GM21619 (cell line): ENCODE measurements at regions not wholly inside any gene's neighbourhood (a gene's known extent, or its start where the extent isn't known, plus 50 kb on each side); places are given as distances from the start of the nearest gene placed in this dataset.
"Not testable (repeated sequence)": the region's sequence is repeated elsewhere in the genome, so short reads cannot be mapped to it uniquely, and the experiment has no call there.

Experiments used
- ATAC-seq: cut with Tn5 transposase; IDR thresholded peaks from one replicate; pipeline ENCODE4 v1.9.1; 2021; ENCODE audit not compliant: unreplicated experiment

DNA sequence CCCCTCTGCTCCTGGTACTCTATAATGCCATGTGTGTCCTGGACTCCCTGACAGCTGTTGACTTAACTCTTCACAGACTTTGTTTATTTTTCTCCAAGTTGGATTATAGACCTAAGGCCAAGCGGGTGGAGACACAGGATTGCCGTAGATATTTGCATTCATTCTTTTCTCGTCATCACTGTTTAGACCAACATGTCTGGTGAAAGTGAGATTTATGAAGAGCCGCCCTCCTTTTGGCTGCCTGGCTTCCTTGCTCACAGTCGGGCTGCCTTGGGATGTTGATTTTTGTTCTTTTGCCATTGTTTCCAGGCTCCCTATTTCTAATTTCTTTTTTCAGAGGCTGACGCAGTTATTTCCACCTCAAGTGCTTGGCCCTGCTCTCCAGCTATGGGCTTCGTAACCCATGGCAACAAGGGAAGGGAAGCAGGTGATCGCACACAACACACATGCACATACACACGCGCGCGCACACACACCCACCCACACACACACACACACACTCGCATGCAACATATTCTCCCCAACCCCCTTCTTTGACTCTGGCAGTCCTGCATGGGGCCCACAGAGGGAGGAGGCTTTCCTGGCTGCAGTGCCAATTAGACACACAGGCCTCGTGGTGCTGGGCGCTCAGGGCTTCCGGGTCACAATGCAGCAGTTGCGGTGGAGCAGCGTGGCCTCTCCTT lies 296.5 kb downstream of the MTX2 start:
- no peak for ATAC-seq

DNA sequence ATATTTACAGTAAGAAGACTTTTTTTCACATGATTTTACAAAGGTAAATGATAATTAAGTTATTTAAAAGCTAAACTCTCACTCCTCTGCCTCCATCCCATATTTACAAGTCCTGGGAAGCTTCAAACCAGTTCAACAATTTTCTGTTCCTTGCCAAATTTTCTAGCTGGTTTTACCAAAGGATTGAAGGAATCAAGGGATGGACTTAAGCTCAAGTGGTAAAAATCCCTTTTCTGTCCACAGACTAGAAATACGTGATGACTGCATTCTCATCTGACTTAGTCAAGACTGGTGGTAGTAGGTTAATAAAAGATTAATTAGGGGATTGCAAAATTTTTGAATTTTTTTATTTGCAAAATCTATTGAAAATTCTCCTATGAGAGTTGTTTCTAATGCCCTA lies 297.3 kb downstream of the MTX2 start:
- ATAC-seq = no peak

DNA sequence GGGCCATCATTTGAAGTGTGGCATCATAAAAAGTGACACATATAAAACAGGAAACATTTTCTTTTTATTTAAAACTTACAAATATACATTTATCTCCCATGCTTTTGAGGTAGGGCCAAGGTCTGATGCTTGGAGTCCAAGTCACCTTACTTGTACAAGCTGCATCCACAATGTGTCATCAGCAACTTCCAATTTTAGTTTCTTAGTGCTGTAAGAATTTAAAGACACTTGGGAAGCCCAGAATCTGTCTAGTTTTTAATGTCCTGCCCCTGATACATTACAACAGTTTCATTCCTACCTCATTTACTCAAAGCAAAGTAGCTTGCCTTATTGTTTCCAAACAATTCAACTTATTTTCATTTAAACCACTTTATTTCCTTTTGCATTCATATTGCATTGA lies 297.7 kb downstream of the MTX2 start:
- no peak for ATAC-seq

DNA sequence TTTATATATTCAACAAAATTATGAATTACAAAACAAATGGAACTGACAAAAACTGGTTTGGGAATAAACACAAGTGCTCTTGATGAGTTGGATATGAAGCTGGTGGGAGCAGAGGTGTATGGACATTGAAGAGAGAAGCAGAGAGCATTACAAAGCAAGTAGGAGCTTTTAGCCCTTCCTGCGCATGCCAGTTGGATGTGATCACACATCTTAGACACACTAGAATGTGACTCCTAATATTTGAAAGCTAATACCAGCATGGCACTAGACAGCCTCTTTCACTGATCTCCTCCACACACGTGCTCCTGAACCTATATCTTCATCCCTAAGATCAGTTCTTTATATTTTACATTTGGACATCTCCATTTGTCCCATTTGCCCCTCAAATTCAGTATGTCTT lies 298.1 kb downstream of the MTX2 start:
- ATAC-seq = no peak

- ATAC-seq = no peak
These were observed 300.3 kb downstream of the MTX2 start for GRCh38 chr2:176569574-176569973.

DNA sequence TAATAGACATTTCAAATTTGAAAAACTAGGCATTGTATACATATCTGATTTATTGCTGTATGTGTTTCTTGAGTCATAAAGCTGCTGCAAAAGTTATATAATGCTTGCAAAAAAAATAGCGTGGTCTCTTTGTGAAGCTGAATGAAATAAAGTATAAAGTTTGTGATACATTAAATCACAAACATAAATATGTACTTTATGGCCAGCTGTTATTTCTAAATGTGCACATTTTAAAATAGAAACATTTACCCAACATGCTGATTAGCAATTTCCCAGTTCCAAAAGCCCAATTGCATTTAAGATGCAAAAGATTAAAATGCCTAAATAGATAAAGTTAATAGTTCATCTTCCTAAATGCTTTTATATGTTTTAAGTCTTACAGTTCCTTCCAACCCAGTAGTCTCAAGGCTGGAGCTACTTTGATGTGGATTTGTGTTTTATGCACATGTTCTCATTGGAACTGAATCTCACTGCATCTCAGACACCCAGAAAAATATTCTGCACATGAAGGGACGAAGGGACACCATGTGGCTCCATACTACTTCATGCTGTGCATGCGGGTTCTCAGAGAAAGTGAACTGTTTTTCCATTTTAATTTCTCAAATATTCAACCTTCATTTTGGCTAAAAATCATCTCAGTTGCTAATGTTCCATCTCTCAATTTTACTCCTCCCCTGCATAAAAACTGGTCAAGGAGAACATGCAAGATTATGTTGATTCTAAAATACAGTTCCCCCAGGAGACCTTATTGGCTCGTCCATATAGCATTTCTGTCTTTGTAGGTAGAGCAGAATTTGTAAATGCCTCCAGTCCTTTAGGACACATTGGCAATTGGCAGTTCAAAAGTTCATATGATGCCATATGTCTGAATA lies 304.6 kb downstream of the MTX2 start:
- no peak for ATAC-seq

DNA sequence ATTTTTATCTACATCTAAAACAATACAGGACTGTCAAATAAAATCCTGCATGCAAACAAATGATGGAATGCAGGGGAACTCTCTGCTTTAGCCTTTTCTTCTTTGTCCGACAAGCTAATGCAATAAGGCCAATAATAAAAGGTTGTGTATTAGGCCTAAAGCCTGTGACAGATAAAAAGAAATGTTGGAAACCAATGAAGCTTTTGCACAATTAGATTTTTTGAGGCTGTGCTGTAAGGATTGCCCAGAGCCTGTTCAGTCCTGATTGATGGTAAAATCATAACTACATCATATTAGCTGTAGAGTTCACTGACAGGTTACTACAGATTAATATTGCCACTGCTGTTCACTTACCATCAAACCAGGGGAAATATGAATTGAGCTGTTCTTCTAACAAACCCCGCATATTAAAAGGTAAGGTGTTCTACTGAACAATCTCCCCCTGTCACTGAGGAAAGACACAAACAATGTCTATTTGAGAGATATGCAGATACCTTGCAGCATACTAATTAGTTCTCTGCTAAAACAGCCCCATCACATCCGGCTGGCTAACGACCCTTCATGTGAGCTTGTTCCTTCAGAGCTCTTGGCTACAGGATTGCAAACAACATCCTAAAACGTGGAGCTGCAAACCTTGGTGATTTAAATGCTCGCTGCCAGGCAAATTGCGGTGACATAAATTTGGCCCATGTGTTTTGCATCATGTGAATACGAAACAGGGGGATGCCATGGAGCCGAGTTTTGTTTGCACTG lies 305.4 kb downstream of the MTX2 start:
- ATAC-seq = no peak

DNA sequence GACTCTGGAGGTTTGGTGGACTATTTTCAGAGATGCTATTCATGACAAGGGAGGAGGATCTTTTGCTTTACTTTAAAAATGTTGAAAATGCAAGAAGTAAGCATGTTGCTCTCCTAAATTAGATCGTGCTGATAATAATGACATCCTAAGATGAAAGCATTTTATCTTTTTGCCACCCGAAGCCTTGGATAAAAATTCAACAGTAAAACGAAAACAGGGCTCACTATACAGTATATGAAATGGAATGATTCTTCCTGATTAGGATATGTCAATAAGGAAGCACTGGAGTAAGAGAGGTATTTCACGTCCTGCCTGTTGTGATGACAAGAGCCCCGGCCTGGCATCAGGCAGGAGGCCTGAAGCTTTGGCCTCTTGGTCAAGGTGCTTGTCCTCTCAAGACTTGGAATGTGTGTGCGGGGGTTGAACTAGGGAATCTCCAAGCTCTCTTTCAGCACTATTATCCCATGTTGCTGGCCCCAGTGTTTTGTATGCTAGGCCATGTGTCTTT lies 306.0 kb downstream of the MTX2 start:
- ATAC-seq = no peak

- no peak for ATAC-seq
These were observed 307.8 kb downstream of the MTX2 start for GRCh38 chr2:176577054-176577453.

DNA sequence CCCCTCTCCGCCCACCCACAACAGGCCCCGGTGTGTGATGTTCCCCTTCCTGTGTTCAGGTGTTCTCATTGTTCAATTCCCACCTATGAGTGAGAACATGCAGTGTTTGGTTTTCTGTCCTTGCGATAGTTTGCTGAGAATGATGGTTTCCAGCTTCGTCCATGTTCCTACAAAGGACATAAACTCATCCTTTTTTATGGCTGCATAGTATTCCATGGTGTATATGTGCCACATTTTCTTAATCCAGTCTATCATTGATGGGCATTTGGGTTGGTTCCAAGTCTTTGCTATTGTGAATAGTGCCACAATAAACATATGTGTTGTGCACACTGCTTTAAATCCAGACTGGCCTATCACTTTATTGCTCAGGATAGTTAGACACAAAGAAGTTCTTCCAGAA lies 309.1 kb downstream of the MTX2 start:
- not testable (repeated sequence) for ATAC-seq

DNA sequence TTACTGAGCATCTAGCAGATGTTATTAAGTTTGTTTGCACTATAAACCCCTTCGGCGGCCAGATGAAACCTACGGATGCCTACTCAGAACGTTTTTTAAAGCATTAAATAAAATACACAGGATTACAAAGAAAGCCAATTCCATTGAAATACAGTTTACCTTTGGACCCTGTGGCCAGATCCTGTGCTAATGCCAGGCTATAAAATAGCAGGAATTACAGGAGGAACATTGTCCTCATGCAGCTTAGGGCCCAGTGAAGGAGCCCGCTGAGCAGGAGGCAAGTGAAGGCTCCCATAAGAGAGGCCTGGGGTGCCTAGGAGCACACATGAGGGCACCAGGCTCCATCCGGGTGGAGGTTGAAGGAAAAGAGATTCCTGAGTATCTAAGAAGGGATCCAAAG lies 310.4 kb downstream of the MTX2 start:
- ATAC-seq = no peak

DNA sequence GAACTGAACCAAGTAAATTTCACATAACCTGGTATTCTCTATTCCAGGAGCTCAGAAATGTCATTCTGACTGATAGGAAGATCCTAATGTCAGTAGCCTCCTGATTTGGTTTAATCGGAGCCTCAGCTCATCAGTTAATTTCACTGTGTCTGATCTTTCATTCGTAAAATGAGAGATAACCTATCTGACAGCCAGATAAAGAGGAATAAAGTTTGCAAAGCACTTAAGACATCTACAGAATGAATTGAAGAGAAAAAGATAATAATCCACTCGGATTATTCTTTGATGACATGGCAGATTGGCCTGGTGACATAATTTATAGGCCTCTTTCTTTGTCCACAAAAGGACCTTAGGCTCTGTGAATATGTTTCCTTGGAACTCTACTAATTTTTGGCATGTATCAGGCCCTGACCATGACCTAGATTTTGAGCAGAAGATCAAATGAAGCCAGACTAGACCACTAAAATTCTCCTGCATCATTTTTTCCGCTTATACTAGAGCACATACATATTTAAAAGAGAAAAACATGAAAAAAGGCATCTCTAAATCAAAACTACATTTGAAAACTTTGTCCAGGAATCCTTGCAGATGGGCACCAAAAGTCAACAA lies 312.4 kb downstream of the MTX2 start:
- ATAC-seq = no peak

- no peak for ATAC-seq
These were observed 312.9 kb downstream of the MTX2 start for GRCh38 chr2:176582176-176582575.

DNA sequence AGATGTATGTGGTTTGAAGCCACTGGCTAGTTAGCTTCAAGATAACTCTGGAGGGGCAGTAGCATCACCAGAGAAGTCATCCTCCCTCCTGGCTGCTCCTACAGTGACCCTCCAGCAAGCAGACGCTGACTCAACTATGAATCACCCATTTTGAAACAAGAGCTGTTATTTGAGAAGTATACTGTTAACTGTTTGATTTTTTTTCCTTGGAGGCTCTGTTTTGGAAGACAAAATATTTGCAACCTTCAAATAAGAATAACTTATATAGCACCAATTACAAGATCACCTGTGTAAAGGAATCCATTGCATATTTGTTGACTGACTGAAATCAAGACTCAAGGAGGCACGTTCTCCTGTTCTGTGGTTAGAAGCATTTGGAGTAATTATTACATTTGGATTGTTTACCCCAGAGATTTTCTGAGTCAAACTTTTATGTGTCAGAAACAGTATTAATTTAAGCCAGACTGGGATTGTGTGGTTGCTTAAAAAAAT lies 313.8 kb downstream of the MTX2 start:
- ATAC-seq = no peak

GRCh38 chr2:176583607-176584006 lies 314.4 kb downstream of the MTX2 start:
- ATAC-seq = no peak

DNA sequence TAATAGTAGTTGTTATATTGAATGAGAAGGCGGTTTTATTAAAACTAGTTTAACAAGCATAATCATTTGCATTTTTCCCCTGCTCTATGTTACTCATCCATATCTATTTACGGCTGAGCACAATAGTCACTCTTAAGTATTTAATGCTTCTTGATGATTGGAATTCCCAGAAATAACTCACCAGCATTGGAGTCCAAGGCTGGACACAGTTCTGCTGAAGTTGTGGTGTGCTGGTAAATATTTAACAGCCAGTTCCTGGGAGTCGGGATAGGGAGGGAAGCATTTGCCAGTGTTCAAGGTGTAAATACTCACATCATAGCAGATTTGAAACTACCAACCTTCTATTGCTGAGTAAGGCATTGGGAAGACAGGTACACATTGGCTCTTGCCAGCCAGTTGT lies 315.1 kb downstream of the MTX2 start:
- ATAC-seq = no peak

DNA sequence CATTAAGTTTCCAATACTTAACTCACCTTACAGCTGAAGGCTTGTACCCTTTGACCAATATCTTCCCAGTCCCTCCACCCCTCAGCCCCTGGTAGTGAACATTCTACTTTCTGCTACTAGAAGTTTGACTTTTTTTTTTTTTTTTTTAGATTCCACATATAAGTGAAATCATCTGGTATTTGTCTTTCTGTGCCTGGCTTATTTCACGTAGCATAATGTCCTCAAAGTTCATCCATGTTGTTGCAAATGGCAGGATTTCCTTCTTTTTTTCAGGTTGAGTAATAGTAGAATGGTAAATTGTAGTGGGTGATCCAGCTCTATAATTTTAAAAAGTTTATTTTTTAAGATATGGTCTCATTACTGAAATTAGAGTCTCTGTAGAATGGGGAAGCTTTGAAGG lies 316.0 kb downstream of the MTX2 start:
- no peak for ATAC-seq

DNA sequence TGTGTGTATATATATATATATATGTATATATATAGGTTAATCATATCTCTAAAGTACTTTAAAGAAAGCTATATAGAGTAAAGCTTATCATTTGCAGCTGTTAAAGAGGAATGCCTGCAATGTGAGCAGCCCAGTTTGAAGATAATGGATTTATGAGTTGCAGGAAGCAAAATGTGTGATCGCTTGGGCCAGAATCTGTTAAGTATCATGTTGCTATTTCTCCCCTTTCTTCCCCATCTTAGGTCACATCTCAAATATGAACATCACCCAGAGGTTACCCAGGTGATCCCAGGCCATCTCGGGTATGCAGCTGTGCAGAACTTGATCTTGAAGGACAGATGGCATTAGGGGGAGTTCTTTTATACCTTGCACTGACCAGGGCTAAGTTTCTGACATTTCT lies 316.5 kb downstream of the MTX2 start:
- no peak for ATAC-seq

GRCh38 chr2:176589287-176589686 lies 320.0 kb downstream of the MTX2 start:
- ATAC-seq = no peak

- no peak for ATAC-seq
These were observed 320.7 kb downstream of the MTX2 start for GRCh38 chr2:176589825-176590440.

DNA sequence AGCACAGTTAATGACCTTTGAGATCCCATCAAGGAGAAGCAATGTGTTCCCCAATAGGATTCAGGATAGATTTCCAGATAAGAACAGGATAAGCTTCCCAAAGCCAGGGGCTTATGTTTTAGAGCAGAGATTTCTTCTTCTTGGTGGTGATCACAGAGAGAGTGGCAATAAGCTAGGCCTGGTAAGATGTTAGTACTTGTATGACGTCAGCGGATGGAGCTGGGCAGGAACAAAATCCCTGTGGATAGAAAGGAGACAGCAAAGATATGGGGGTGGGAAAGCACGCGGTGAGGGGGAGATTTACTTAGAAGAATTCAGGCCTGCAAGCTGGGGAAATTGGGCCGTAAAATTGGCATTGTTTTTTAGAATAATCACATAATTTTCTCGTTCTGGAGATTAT lies 323.0 kb downstream of the MTX2 start:
- ATAC-seq = no peak
